C4-2B (cell line): ENCODE measurements at regions not wholly inside any gene's neighbourhood (a gene's known extent, or its start where the extent isn't known, plus 50 kb on each side); places are given as distances from the start of the nearest gene placed in this dataset.
"Not testable (repeated sequence)": the region's sequence is repeated elsewhere in the genome, so short reads cannot be mapped to it uniquely, and the experiment has no call there.

ENCODE experiments used
- H3K27ac ChIP-seq: fragments of 450-650 bp; 2 replicates; pipeline ENCODE4 v1.5.1; 2017
- CTCF ChIP-seq: fragments of 450-650 bp; conservative IDR thresholded peaks from 2 replicates; pipeline ENCODE4 v1.5.1; 2017; ENCODE audit warnings: mild to moderate bottlenecking
- ZFX ChIP-seq: fragments of 450-650 bp; IDR thresholded peaks from 2 replicates; pipeline ENCODE4 v1.6.1; 2017

GRCh38 chr4:170682558-170683294, 593.0 kb upstream of the AADAT start:
- H3K27ac ChIP-seq = no peak overlapping the region
- no peak for TF ChIP-seq CTCF
- TF ChIP-seq ZFX = no peak

- not testable (repeated sequence) for H3K27ac ChIP-seq
Measured at GRCh38 chr4:170682087-170682486, 592.3 kb upstream of the AADAT start.

GRCh38 chr4:170675568-170676262, 586.0 kb upstream of the AADAT start:
- TF ChIP-seq CTCF (no peak), ZFX (no peak)
- no peak overlapping the region for H3K27ac ChIP-seq

- H3K27ac ChIP-seq = no peak overlapping the region
- TF ChIP-seq CTCF = no peak
- no peak for TF ChIP-seq ZFX
Measured at GRCh38 chr4:170674176-170674575, 584.4 kb upstream of the AADAT start.

- TF ChIP-seq ZFX (no peak), CTCF (no peak)
- no peak overlapping the region for H3K27ac ChIP-seq
Measured at GRCh38 chr4:170672381-170672965, 582.7 kb upstream of the AADAT start.

- TF ChIP-seq CTCF (no peak), ZFX (no peak)
- no peak overlapping the region for H3K27ac ChIP-seq
Measured at GRCh38 chr4:170671171-170671570, 581.4 kb upstream of the AADAT start.

- H3K27ac ChIP-seq = no peak overlapping the region
- TF ChIP-seq ZFX (no peak), CTCF (no peak)
Measured at GRCh38 chr4:170667814-170668213, 578.1 kb upstream of the AADAT start.
